Gastrocnemius medialis (tissue), 4 donors: ENCODE measurements at regions not wholly inside any gene's neighbourhood (a gene's known extent, or its start where the extent isn't known, plus 50 kb on each side); places are given as distances from the start of the nearest gene placed in this dataset.

Experiments used
- CTCF ChIP-seq, 5 experiments: fragments of 450-650 bp in 3 of 5; fragments of 200-600 bp in 2 of 5; sonication (generic) in 2 of 5; IDR thresholded peaks in 4 of 5; conservative IDR thresholded peaks in 1 of 5; 1 replicate in 4 of 5; 2 replicates in 1 of 5; pipeline ENCODE4 v1.5.1; 2016 to 2019; ENCODE audit warnings: antibody characterized with exemption in 5 of 5, mild to moderate bottlenecking in 3 of 5, moderate library complexity in 3 of 5
- POLR2A ChIP-seq, 2 donors: fragments of 450-650 bp; IDR thresholded peaks; one replicate each; pipeline ENCODE4 v1.6.1; 2017; ENCODE audit warnings: antibody characterized with exemption in 2 of 2, mild to moderate bottlenecking in 2 of 2, moderate library complexity in 2 of 2

- TF ChIP-seq POLR2A (IDR thresholded peaks at IDR 0.05) (no peak), CTCF (IDR thresholded peaks at IDR 0.05 in 4 of 5, conservative IDR thresholded peaks at IDR 0.05 in 1 of 5) (no peak)
Observed at GRCh38 chr18:32577561-32577960, 106.9 kb upstream of the GAREM1 start.
